DMS79 (cell line): ENCODE measurements at regions not wholly inside any gene's neighbourhood (a gene's known extent, or its start where the extent isn't known, plus 50 kb on each side); places are given as distances from the start of the nearest gene placed in this dataset.
"Not testable (repeated sequence)": the region's sequence is repeated elsewhere in the genome, so short reads cannot be mapped to it uniquely, and the experiment has no call there.

ENCODE experiments used
- DNase-seq: peaks from one replicate; lab custom pipeline; 2025; lab: John Stamatoyannopoulos, UW

DNA sequence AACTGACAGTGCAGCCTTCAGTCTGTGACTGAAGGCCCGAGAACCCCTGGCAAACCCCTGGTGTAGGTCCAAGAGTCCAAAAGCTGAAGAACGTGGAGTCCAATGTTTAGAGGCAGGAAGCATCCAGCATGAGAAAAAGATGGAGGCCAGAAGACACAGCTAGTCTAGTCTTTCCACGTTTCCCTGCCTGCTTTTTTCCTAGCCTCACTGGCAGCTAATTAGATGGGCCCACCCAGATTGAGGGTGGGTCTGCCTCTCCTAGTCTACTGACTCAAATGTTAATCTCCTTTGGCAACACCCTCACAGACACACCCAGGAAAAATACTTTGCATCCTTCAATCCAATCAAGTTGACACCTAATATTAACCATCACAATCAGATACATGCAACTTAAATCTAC, 87.8 kb downstream of the TENT5D start:
- DNase-seq: not testable (repeated sequence)

DNA sequence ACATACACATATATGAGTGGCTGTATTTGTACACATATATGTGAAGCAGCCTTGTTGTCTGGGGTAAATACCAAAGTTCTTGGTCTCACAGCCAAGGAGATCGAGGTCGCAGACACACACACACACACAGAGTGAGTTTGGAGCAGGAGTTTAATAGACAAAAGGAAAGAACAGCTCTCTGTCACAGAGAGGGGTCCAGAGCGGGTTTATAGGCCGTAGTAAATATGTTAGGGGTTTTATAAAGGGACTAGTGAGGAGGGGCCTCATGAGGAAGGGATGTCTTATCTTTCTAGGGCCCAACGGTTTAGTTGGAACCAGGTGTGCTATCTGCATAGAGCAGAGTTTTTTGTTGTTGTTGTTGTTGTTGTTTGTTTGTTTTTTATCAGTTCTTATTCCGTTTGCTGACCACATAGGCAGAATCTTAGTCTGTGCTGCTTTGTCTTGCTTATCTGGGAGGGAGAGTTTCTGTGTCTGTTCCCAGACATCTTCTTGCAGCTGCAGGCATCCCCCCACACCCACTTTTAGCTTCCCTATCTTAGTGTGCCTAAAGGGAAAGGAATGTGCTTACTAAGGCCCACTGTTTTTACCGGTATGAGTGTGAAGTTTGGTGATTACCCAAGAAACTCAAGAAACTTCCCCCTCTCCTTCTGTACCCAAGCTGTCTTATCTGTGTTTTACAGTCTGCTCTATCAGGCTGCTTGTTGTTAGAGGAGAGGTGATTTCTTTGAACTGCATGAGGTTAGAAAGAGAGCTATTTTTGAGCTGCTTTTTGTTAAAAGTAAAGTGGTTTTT, 91.9 kb downstream of the TENT5D start:
- DNase-seq: no peak

GRCh38 chrX:80512924-80513323, 92.7 kb downstream of the TENT5D start:
- no peak for DNase-seq

- DNase-seq: no peak
Measured at GRCh38 chrX:80513625-80514024, 93.4 kb downstream of the TENT5D start.

- no peak for DNase-seq
Measured at GRCh38 chrX:80537096-80537495, 116.8 kb downstream of the TENT5D start.

GRCh38 chrX:80550722-80551121, 130.5 kb downstream of the TENT5D start:
- no peak for DNase-seq

- no peak for DNase-seq
Measured at GRCh38 chrX:80556148-80556547, 135.9 kb downstream of the TENT5D start.

- no peak for DNase-seq
Measured at GRCh38 chrX:80572636-80573035, 152.4 kb downstream of the TENT5D start.

GRCh38 chrX:80573275-80573674, 153.0 kb downstream of the TENT5D start:
- no peak for DNase-seq

DNA sequence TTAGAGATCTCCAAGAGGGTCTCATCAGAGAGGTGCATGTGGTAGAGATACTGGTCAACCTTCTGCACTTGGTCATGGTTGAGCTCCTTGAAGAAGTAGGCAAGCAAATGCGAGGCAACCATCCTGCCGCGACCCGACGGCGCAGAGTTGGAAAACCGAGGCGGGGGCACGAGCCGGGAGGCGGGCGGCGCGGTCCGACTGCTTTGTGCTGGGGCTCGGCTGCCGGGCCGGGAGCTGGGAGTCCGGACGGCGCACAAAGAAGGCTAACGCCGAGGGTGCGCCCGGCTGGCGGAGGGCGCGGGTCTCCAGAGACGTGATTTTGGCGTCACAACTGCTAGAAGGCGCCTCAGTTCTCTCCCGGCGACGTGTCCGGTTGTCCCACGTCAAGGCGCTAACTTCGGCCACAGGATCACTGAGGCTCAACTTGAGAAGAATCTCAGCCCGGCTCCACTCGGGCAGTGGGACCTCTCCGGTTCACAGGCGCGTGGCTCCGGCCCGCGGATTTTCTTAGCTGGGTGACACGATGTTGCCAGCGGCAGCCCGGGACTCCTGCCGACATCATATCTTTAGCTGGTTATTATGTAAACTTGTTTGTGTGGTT, 154.3 kb downstream of the TENT5D start:
- not testable (repeated sequence) for DNase-seq

GRCh38 chrX:80576267-80576666, 156.0 kb downstream of the TENT5D start:
- no peak for DNase-seq

DNA sequence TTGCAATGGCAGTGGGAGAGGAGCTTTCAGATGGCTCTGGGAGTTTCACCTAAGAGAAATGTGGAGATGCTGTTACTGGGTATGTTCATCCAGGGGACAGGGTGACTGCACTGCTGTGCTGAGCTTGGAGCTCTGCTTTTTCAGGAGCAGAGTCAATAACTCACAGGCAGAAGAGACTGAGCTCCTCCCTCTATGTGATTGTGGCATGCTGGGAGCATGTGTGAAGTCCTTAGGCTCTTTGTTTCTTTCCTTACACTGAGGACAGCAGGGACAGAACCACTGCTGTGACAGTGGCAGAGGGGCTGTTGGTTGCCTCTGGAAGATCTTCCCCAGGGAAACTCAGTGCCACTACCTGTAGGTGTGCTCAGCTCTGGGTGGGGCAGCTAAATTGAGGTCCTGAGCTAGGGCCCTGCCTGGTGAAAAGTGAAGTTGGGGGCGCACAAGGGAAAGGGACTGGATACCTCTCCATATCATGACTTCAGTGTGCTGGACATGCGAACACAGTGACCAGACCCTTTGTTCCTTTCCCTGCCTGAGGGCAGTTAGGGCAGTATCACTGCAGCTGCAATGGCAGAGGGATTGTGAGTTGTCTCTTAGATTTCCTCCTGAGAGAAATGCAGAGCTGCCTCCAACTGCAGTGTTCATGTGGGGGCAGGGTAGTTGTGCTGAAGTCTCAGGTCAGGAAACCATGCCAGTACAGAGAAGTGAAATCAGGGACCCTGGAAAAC, 156.7 kb downstream of the TENT5D start:
- DNase-seq: no peak

DNA sequence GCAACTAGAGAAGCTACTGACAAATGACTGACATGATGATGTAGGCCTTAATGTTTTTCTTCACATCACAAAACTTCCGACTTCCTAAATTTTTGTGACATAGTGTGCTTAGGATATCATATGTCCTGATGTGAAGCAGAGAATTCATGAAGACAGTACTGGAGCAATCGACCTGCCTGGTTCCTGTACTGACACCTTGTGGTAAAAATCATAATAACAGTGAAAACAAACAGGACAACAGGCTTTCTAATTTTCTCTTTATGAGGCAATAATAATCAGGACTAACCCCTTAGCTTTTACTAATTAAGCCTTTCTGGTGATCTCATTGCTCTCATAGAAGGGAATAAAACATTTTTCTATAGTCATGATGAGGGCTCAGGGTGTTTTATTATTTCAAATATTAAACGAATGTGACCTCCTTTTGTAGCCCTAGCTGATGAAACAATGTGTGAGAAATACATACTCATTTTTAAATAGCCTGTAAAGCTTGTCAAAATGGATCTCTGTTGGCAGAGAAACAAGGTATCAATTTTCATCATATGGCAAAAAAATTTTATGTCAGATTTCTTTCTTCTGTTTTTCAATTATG, 158.4 kb downstream of the TENT5D start:
- DNase-seq: peak; percentile 2

DNA sequence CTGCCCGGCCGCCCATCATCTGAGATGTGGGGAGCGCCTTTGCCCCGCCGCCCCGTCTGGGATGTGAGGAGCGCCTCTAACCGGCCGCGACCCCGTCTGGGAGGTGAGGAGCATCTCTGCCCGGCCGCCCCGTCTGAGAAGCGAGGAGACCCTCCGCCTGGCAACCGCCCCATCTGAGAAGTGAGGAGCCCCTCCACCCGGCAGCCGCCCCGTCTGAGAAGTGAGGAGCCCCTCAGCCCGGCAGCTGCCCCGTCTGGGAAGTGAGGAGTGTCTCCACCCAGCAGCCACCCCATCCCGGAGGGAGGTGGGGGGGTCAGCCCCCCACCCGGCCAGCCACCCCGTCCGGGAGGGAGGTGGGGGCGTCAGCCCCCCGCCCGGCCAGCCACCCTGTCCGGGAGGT, 170.7 kb downstream of the TENT5D start:
- not testable (repeated sequence) for DNase-seq

DNA sequence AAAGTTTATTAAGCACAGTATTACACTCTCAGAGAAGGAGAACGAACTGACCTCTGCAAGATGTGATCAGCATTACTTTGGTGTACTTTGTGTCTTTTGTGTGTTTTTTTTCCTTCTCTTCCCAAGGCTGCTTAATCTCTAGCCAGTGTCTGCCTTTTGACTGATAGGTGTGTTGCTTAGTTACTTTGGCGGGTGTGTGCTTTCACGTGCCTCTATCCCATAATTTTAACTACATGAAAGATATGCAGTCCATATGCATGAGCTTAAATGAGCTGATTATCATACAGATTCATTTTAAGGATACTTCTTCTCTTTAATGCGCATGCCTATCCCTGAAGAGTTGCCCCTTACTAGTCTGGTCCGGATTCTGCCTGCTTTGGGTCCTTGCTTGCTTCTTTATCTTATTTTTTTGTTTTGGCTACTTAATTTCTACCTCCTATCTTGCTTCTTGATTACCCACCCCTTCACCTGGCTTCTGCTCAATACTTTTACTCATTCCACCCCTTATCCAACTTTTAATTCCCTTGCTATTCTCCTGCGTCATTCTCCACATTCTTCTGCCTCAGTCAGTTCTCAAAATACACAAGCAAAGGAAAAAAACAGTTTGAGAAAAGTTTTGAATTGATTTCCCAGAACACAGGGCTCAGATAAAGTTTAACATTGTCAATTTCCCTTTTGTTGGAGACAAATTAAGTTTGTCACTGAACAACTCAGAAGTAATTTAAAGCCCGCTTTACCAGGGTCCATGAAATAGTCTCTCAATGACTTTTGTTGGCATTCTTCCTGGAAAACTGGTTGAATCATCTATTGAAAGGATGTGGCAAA, 182.0 kb downstream of the TENT5D start:
- no peak for DNase-seq
